Mucosa of descending colon (tissue), 3 donors: ENCODE measurements at regions not wholly inside any gene's neighbourhood (a gene's known extent, or its start where the extent isn't known, plus 50 kb on each side); places are given as distances from the start of the nearest gene placed in this dataset.
"Not testable (repeated sequence)": the region's sequence is repeated elsewhere in the genome, so short reads cannot be mapped to it uniquely, and the experiment has no call there.

ENCODE experiments used
- ATAC-seq: fragments of 200-7000 bp; cut with Tn5 transposase; one replicate; pipeline ENCODE4 v1.9.1; 2020; ENCODE audit warnings: mild to moderate bottlenecking, moderate library complexity
- DNase-seq, 3 donors: peaks; one replicate each; pipeline ENCODE4 v3.0.0-alpha.2; 2020
- H3K36me3 ChIP-seq: fragments of 200-600 bp; one replicate; pipeline ENCODE4 v1.8.0; 2021; ENCODE audit warnings: low read depth, mild to moderate bottlenecking
- H3K4me1 ChIP-seq: fragments of 200-600 bp; one replicate; pipeline ENCODE4 v1.8.0; 2021; ENCODE audit warnings: low read depth, mild to moderate bottlenecking
- H3K4me3 ChIP-seq: fragments of 200-600 bp; one replicate; pipeline ENCODE4 v1.8.0; 2021; ENCODE audit warnings: mild to moderate bottlenecking
- H3K9me3 ChIP-seq: fragments of 200-600 bp; one replicate; pipeline ENCODE4 v1.8.0; 2021; ENCODE audit warnings: mild to moderate bottlenecking
- intact Hi-C, 2 donors: fragments of 100-400 bp; cut with DNase I in 1 of 2; cut with micrococcal nuclease in 1 of 2; formaldehyde crosslinking; loops; one replicate each; pipeline versions ENCODE4 v1.11.0 to v1.11.1; 2022; cut with DNase I, micrococcal nuclease
- donor health status: DM: no; HTN: no; CAD: no; lungs with moderate emphysema.
- donor health status: DM: no; HTN: no; CAD: no.
- donor health status: DM: no; HTN: yes; CAD: no.

DNA sequence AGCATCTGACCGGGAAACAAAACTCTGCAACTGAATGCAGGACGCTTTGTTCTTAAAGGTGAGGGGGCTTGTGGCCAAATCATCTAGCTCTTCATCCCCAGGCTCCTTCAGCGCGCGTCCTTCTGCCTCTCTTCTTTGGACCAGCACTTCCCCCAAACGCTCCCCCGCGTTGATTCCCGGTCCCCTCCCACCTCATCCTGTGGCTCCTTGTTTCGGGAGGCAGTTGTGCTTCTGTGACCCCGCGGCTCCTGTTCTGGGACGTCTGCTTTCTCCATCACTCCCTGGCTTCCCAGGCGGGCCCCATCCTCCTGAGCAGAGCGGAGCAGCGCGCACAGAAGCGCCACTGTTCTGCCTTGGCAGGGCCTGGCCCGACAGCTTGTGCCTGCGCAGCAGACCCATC, 109.7 kb upstream of the ZNG1E start:
- peak in 1 of 3 donors; percentile 13 for DNase-seq
- intact Hi-C loops, H3K9me3 ChIP-seq, H3K4me3 ChIP-seq, H3K36me3 ChIP-seq, H3K4me1 ChIP-seq, ATAC-seq: not testable (repeated sequence)

DNA sequence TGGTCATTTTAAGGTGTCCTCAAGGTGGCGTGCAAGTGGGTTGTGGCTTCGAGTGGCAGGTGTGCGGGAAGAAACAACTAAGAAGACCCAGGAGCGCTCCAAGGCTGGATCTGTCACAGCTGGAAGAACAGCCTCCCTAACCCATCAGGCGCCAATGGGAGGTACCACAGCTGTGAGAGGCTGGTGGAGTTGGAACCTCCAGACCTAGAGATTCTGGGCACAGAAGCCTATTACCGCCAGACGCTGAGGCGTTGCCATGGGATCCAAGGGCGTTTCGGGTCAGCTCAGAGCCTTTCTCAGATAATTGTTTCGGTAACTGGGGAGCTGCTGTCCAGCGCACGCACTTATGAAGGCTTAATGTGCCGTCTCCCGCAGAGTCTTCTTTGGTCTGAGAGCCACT, 156.7 kb upstream of the ZNG1E start:
- ATAC-seq, H3K4me3 ChIP-seq, H3K36me3 ChIP-seq, intact Hi-C loops, H3K4me1 ChIP-seq, H3K9me3 ChIP-seq, DNase-seq: not testable (repeated sequence)

DNA sequence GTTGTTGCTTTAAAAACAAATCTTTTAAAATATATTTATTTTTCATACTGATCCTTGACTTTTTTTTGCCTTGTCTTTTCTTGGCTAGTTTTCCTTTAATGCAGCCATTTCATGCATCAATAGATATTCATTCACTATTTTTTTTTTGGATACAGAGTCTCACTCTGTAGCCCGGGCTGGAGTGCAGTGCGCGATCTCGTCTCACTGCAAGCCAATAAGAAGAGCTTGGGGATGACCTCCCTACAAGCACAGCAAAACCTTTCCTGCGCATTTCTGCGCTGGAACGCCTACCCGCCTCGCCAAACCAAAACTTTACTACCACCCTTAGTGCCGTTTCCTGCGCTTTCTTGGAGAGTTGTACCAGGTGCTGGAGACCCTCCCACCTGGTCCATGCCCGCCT, 161.3 kb upstream of the ZNG1E start:
- intact Hi-C loops, DNase-seq, H3K4me3 ChIP-seq, H3K9me3 ChIP-seq, H3K4me1 ChIP-seq, H3K36me3 ChIP-seq, ATAC-seq: not testable (repeated sequence)

DNA sequence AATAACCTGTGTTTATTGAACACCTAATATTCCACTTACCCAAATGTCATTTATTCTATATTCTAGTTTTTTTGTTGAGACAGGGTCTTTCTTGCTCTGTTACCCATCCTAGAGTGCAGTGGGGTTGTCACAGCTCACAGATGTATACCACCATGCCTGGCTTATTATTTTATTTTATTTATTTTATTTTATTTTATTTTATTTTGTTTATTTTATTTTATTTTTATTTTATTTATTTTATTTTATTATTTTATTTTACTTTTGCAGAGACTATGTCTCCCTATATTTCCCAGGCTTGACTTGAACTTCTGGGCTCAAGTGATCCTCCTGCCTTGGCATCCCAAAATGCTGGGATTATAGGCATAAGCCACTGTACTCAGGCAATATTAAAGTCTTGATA, 167.8 kb upstream of the ZNG1E start:
- H3K9me3 ChIP-seq, intact Hi-C loops, H3K4me1 ChIP-seq, DNase-seq, H3K36me3 ChIP-seq, ATAC-seq, H3K4me3 ChIP-seq: not testable (repeated sequence)

DNA sequence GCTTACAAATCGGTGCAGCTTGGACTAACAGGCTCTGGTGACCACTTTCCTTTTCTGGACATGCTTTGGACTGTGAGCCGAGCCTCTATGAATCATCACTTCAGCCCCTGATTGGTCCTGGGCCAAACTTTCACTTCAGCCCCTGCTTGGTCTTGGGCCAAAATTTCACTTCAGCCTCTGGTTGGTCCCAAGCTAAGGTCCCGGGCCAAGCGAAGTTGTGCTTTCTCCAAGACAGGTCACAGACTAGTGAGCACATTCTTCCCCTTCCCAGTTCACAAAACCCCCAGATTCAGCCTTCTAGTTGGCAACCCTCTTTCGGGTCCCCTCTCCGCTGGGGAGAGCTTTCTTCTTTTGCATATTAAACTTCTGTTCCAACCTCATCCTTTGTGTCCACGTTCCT, 171.0 kb upstream of the ZNG1E start:
- intact Hi-C loops, H3K36me3 ChIP-seq, H3K9me3 ChIP-seq, ATAC-seq, H3K4me3 ChIP-seq, DNase-seq, H3K4me1 ChIP-seq: not testable (repeated sequence)

DNA sequence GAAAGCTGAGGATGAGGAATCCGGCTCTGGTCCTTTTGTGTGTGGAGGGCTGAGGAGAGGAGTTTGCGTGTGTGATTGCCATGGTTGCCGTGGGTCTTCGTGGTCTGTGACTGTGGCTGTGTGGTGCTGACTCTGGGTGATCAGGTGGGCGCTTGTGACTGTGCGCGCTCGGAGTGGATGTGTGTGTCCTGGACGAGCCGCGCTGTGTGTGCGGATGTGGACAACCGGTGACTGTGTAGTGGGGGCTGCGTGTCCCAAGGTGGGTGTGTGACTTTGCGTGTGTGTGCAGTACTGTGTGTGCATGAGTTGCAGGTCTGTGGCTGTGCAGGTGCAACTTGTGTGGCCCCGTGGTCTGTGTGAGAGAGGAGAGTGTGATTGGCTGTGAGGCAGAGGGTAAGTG, 172.0 kb upstream of the ZNG1E start:
- H3K4me3 ChIP-seq, ATAC-seq, intact Hi-C loops, H3K9me3 ChIP-seq, H3K4me1 ChIP-seq, H3K36me3 ChIP-seq, DNase-seq: not testable (repeated sequence)

DNA sequence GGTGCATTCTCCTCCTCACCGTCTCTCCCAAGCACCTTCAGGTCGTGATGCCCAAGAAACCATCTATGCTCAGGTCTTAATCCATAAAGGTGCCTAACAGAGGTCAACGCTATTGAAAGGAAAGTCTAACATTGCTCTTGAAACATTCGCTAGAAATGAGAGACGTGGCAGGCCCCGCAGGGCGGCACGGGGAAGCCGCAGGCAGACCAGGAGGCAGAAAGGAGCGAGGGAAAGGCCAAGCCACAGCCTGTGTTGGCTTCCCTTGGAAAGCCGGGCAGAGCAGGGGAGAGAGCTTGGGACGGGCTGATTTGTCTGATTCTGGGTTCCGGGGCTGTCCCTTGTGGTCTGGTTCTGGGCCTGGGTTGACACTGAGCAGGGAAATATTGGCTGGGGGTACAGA, 192.8 kb upstream of the ZNG1E start:
- ATAC-seq, H3K36me3 ChIP-seq, DNase-seq, H3K4me3 ChIP-seq, intact Hi-C loops, H3K4me1 ChIP-seq: not testable (repeated sequence)
- H3K9me3 ChIP-seq: peaks cover 30% of the 10 kb centered on the region

DNA sequence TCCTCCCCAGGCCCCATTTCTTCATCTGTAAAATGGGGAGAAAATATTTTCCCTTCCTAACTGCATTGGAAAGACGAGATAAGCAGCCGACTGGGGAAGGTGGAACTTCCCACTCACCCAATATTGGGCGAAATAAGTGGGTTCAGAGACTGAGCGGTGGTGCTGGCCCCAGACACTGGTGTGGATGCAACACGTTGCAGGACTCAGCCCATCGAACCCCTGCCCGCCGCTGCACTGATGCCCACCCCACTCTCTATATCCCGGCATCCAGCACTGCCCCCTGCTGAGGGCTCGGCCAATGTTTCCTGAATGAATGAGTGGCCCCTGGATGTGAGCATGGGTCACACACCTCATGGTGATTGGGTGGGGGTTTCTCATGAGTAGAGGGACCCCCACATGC, 194.4 kb upstream of the ZNG1E start:
- ATAC-seq, H3K4me1 ChIP-seq, intact Hi-C loops, DNase-seq, H3K36me3 ChIP-seq, H3K4me3 ChIP-seq: not testable (repeated sequence)
- peaks cover 30% of the 10 kb centered on the region for H3K9me3 ChIP-seq

DNA sequence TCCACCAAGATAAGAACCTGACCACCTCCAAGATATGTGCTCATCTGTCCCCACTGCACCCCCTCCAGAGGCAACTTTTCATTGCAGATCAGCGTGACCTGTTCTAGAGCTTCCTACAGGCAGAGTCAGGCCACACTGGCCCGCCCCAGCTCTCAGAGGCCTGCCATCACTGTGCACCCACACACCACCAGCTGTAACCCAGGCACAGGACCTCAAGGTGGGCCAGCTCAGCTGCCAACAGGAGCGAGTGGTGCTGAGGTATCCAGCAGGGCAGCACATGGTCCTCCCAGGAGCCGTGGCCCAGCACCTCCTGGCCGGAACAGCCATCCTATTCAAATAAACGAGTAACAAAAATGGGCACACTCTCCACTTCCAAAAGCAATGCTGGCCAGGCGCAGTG, 189.9 kb upstream of the FOXD4L5 start:
- intact Hi-C loops, DNase-seq: not testable (repeated sequence)

DNA sequence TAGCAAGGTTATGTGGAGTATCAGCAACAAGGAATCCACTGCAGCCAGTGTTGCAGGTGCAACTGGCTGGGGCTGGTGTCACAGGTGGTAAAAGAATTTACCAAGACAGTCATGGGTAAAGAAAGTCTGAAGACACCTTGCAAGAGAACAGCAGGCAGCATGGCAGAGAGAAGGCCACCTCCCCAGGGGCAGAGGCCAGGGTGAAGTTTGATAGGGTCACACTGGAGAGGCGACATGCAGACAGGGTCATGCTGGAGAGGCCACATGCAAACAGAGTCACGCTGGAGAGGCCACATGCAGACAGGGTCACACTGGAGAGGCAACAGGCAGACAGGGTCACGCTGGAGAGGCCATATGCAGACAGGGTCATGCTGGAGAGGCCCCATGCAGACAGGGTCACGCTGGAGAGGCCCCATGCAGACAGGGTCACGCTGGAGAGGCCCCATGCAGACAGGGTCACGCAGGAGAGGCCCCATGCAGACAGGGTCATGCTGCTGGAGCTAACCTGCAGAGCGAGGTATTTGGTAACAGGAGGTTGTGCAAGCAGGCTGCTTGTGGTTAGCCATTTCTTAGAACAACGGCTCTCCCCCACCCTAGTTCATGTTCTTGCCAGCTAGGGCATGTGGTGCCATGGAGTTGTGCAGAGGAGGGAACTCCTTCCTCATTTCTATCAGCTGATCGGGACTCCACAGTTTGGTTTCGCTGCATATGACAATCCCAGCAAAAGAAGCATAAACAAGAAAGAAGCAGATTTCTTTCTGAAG, 188.2 kb upstream of the FOXD4L5 start:
- peaks cover 28% of the 10 kb centered on the region for H3K9me3 ChIP-seq
- ATAC-seq, H3K4me3 ChIP-seq, H3K4me1 ChIP-seq, DNase-seq, H3K36me3 ChIP-seq, intact Hi-C loops: not testable (repeated sequence)

More for the DNA sequence above, 189.9 kb upstream of the FOXD4L5 start:
- H3K4me1 ChIP-seq, H3K36me3 ChIP-seq, H3K4me3 ChIP-seq, ATAC-seq: not testable (repeated sequence)
- peaks cover 21% of the 10 kb centered on the region for H3K9me3 ChIP-seq

DNA sequence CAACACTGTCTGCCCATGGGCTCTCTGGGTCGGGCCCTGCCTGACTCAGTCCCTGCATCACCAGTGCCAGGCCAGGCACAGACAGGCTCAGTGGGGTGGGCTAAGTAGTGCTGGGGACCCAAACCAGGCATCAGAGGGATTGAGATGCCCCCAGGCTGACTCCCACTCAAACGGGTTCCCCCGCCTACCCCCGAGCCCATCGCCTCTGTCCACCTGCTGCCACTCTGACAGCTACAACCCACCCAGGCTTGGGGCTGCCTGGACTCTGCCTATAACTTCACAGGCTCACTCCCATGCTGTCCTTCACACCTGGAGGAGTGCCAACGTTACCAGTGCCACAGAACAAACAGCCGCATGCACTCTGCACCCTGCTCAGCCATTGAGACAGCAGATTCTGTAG, 186.1 kb upstream of the FOXD4L5 start:
- DNase-seq, H3K36me3 ChIP-seq, ATAC-seq, H3K4me3 ChIP-seq, intact Hi-C loops, H3K4me1 ChIP-seq: not testable (repeated sequence)
- peaks cover 35% of the 10 kb centered on the region for H3K9me3 ChIP-seq

DNA sequence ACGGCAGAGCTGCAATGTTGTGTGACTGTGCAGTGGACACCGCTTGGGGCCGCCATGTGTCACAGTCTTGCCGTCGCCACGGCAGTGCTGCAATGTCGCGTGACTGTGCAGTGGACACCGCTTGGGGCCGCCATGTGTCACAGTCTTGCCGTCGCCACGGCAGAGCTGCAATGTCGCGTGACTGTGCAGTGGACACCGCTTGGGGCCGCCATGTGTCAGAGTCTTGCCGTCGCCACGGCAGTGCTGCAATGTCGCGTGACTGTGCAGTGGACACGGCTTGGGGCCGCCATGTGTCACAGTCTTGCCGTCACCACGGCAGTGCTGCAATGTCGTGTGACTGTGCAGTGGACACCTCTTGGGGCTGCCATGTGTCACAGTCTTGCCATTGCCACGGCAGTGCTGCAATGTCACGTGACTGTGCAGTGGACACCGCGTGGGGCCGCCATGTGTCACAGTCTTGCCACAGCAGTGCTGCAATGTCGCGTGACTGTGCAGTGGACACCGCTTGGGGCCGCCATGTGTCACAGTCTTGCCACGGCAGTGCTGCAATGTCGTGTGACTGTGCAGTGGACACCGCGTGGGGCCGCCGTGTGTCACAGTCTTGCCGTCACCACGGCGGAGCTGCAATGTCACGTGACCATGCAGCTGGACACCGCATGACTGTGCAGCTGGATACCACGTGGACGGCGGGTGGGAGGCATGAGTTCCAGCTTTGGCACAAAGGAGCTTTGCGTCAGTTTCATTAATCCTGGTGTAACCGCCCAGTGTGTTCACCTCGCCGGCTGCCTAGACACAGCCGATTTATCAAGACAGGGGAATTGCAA, 182.1 kb upstream of the FOXD4L5 start:
- DNase-seq, intact Hi-C loops, H3K36me3 ChIP-seq, H3K4me1 ChIP-seq, H3K4me3 ChIP-seq, ATAC-seq: not testable (repeated sequence)
- peaks cover 33% of the 10 kb centered on the region for H3K9me3 ChIP-seq

DNA sequence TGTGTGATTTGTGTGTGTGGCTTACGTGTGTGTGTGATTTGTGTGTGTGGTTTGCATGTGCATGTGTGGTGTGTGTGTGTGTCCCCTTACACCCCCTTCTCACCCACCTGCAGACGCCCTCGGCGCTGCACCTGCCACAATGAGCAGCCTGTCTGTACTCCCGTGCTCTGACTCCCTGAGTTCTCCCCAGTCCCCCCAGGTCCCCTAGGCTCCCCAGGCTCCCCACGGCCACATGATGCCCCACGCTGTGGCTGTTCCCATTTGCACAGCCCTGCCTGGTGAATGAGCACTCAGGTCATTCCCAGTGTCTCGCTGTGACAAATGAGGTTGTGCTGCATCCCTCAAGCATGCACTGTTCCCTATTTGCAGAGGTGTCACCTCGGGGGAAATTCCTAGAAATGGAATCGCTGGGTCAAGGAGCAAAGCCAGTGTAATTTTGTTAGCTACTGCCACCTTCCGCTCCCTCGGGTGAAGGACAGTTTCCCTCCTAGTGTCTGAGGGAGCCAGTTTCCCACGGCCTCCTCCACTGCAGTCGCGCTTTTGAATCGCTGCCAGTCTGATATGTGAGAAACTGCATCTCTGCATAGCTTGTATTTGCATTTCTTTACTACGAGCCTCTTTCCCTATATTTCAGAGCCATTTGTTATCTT, 180.4 kb upstream of the FOXD4L5 start:
- H3K4me3 ChIP-seq, H3K4me1 ChIP-seq, intact Hi-C loops, H3K36me3 ChIP-seq, DNase-seq, ATAC-seq: not testable (repeated sequence)
- H3K9me3 ChIP-seq: peaks cover 36% of the 10 kb centered on the region

DNA sequence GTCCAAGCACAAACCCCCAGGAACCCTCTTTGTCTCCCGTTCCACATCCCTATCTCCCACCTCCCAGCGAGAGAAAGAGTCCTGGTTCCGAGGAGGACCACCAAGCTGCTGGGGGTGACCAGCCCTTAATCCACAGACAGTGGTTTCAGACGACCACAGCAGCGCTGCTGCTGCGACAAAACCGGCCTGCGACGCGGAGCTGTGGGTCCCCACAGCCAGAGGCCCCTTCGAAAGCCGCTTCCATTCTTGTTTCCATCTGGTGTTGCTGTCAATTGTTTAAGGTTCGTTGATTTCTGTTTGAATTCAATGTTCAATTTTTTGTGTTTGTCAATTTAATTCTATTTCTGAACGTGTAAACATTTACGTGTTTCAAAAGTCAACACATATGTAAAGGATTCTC, 177.5 kb upstream of the FOXD4L5 start:
- intact Hi-C loops, DNase-seq, H3K4me3 ChIP-seq, ATAC-seq, H3K4me1 ChIP-seq, H3K36me3 ChIP-seq: not testable (repeated sequence)
- peaks cover 44% of the 10 kb centered on the region for H3K9me3 ChIP-seq
